K562 (cell line): ENCODE measurements at regions not wholly inside any gene's neighbourhood (a gene's known extent, or its start where the extent isn't known, plus 50 kb on each side); places are given as distances from the start of the nearest gene placed in this dataset.

Experiments
- ATAC-seq: fragments of 200-7000 bp; cut with Tn5 transposase; 3 replicates; pipeline ENCODE4 v1.9.1; 2020; ENCODE audit warnings: moderate library complexity
- BruUV-seq: library from RNA; stranded (reverse); fragments of 400-500 nt; replicated peaks from 2 replicates; lab custom pipeline; 2021; lab: Mats Ljungman, UMichigan
- CTCF ChIA-PET: fragments of 300-600 bp; formaldehyde crosslinking; extraction: SDS; loops from one replicate; lab custom pipeline; 2021; ENCODE audit warnings: low intra/inter-chr PET ratio; lab: Yijun Ruan, JAX
- POLR2A ChIA-PET: fragments of 300-600, 350-650 bp; sonication (Branson Sonifier 250); formaldehyde crosslinking; extraction: SDS; loops from one replicate; lab custom pipeline; 2021; ENCODE audit warnings: antibody characterized with exemption, inconsistent platforms; lab: Yijun Ruan, JAX
- DNase-seq, 4 experiments: peaks; one replicate each; pipeline versions ENCODE4 v3.0.0 to v3.0.0-alpha.2; 2011 to 2018; ENCODE audit warnings: low spot score in 3 of 4, mixed read lengths in 3 of 4; ENCODE audit errors: extremely low read depth in 1 of 4
- FAIRE-seq: peaks from 2 replicates; lab custom pipeline; 2011; peaks lifted over from hg19 to GRCh38; lab: Jason Lieb, UNC
- H2AFZ ChIP-seq: 2 replicates; pipeline ENCODE4 v1.6.0; 2011; ENCODE audit warnings: low read depth, low read length, control low read depth, inconsistent platforms
- H3K27ac ChIP-seq: fragments of 200-600 bp; 3 replicates; pipeline ENCODE4 v1.8.0; 2011; ENCODE audit warnings: low read depth, mild to moderate bottlenecking, control low read depth, inconsistent platforms, low read length, moderate library complexity, mixed read lengths; ENCODE audit errors: extremely low read depth
- H3K27me3 ChIP-seq, 2 experiments: fragments of 300-600 bp in 1 of 2; 2 replicates in 1 of 2; 3 replicates in 1 of 2; pipeline versions ENCODE4 v1.6.0 to v1.8.0; 2011; ENCODE audit warnings: inconsistent platforms in 2 of 2, low read length in 2 of 2, mild to moderate bottlenecking in 1 of 2, mixed read lengths in 1 of 2, moderate library complexity in 1 of 2; ENCODE audit not compliant: control insufficient read depth in 2 of 2, insufficient read depth in 2 of 2
- H3K36me3 ChIP-seq: fragments of 300-600 bp; 3 replicates; pipeline ENCODE4 v1.8.0; 2011; ENCODE audit warnings: mild to moderate bottlenecking, low read length, inconsistent platforms; ENCODE audit not compliant: control insufficient read depth, insufficient read depth
- H3K4me1 ChIP-seq, 2 experiments: fragments of 200-600 bp in 1 of 2; replicated peaks in 1 of 2; 2 replicates in 1 of 2; 3 replicates in 1 of 2; pipeline versions ENCODE4 v1.5.1 to v1.8.0; 2011; ENCODE audit warnings: inconsistent platforms in 2 of 2, low read length in 2 of 2, mild to moderate bottlenecking in 1 of 2, mixed read lengths in 1 of 2, moderate library complexity in 1 of 2; ENCODE audit not compliant: control insufficient read depth in 2 of 2, insufficient read depth in 2 of 2
- H3K4me2 ChIP-seq: 2 replicates; pipeline ENCODE4 v1.6.1; 2011; ENCODE audit warnings: low read length, control low read depth, inconsistent platforms, mixed read lengths; ENCODE audit not compliant: insufficient read depth
- H3K4me3 ChIP-seq: fragments of 200-600 bp; sonication (generic), shearing (Covaris generic); 2 replicates; pipeline ENCODE4 v1.5.1; 2016; ENCODE audit warnings: control low read depth, inconsistent platforms
- H3K79me2 ChIP-seq: fragments of 200-600 bp; 3 replicates; pipeline ENCODE4 v1.8.0; 2011; ENCODE audit warnings: low read length, inconsistent platforms; ENCODE audit not compliant: control insufficient read depth, insufficient read depth
- H3K9ac ChIP-seq, 2 experiments: 2 replicates each; pipeline versions ENCODE4 v1.6.0 to v1.6.1; 2011; ENCODE audit warnings: low read depth in 2 of 2, low read length in 2 of 2, control low read depth in 1 of 2, inconsistent platforms in 1 of 2, mild to moderate bottlenecking in 1 of 2, mixed read lengths in 1 of 2; ENCODE audit not compliant: insufficient read depth in 1 of 2
- H3K9me1 ChIP-seq: one replicate; pipeline ENCODE4 v1.6.0; 2011; ENCODE audit warnings: inconsistent platforms, mild to moderate bottlenecking, low read length, moderate library complexity; ENCODE audit not compliant: control insufficient read depth, insufficient read depth
- H3K9me3 ChIP-seq: replicated peaks from 2 replicates; pipeline ENCODE4 v1.5.1; 2011; ENCODE audit warnings: low read depth, low read length, inconsistent platforms; ENCODE audit not compliant: control insufficient read depth, insufficient read depth
- H4K20me1 ChIP-seq: replicated peaks from 2 replicates; pipeline ENCODE4 v1.6.1; 2011; ENCODE audit warnings: low read length, inconsistent platforms, mixed read lengths; ENCODE audit not compliant: control insufficient read depth, insufficient read depth
- E4F1 ChIP-seq: fragments of 250-450 bp; sonication (Bioruptor Pico); IDR thresholded peaks from 2 replicates; pipeline ENCODE4 v1.5.0; 2021; ENCODE audit warnings: mild to moderate bottlenecking, borderline replicate concordance
- EGR1 ChIP-seq: fragments of 450-650 bp; conservative IDR thresholded peaks from 2 replicates; pipeline ENCODE4 v1.6.1; 2017; ENCODE audit warnings: mild to moderate bottlenecking
- GTF2F1 ChIP-seq: IDR thresholded peaks from 2 replicates; pipeline ENCODE4 v1.6.1; 2011; ENCODE audit warnings: low read depth, low read length, improper control_type of control experiment
- POLR2H ChIP-seq: IDR thresholded peaks from 2 replicates; pipeline ENCODE4 v1.6.1; 2016; ENCODE audit warnings: missing genetic modification characterization, low read depth, mild to moderate bottlenecking, control low read depth, missing compliant biosample characterization, moderate library complexity
- TFE3 ChIP-seq: fragments of 450-650 bp; formaldehyde crosslinking; IDR thresholded peaks from 2 replicates; pipeline ENCODE4 v1.4.0; 2020; ENCODE audit warnings: mild to moderate bottlenecking, mixed read lengths
- WGBS: fragments of 100-300 bp; shearing (Covaris generic); methylation state at CpG from one replicate; pipeline ENCODE4 v1.1.6; 2016; ENCODE audit warnings: low coverage, mixed read lengths; ENCODE audit not compliant: insufficient coverage; ENCODE audit errors: missing lambda C conversion rate; 5-methylcytosine and 5-hydroxymethylcytosine counted together
- in situ Hi-C: fragments of 300-500 bp; cut with MboI; formaldehyde crosslinking; loops from 4 replicates; pipeline ENCODE4 v1.15.0; 2018; ENCODE audit warnings: inconsistent platforms, mixed read lengths
- intact Hi-C: fragments of 100-400 bp; cut with micrococcal nuclease; formaldehyde crosslinking; loops from 2 replicates; pipeline ENCODE4 v1.14.2; 2022

GRCh38 chr4:57199267-57199666, 89.1 kb upstream of the IGFBP7 start:
- WGBS = 3% methylated on average over 5 of the region's 5 CpGs
- no peak overlapping the region for H3K4me3 ChIP-seq
- BruUV-seq = no TSS peak
- POLR2A ChIA-PET = no interaction called here
- no peak overlapping the region for H3K9ac ChIP-seq
- peaks cover 0 to 8% of the 10 kb centered on the region in 2 experiments; a peak in 2 of 5 replicates for H3K4me1 ChIP-seq
- H4K20me1 ChIP-seq = no peaks in the 10 kb centered on the region
- FAIRE-seq (no peak), ATAC-seq (no peak), DNase-seq (no peak)
- TF ChIP-seq GTF2F1 = no peak
- TF ChIP-seq POLR2H (tag) = no peak
- peak; percentile 59; the same call in 1 of the 2 replicates for TF ChIP-seq TFE3 (CRISPR knock-in tag)
- in situ Hi-C loops (no loop called here), intact Hi-C loops (no loop called here)
- CTCF ChIA-PET = no interaction called here
- H3K79me2 ChIP-seq = no peaks in the 10 kb centered on the region
- H3K9me3 ChIP-seq = no peaks in the 10 kb centered on the region
- H3K27ac ChIP-seq = no peak overlapping the region
- no peaks in the 10 kb centered on the region for H3K36me3 ChIP-seq
- no peaks in the 10 kb centered on the region for H3K9me1 ChIP-seq
- no peak overlapping the region for H2AFZ ChIP-seq
- peaks cover 3 to 9% of the 10 kb centered on the region in 2 experiments; a peak in 3 of 5 replicates for H3K27me3 ChIP-seq
- H3K4me2 ChIP-seq = no peak overlapping the region

- intact Hi-C loops (no loop called here), in situ Hi-C loops (no loop called here)
- POLR2A ChIA-PET = no interaction called here
- H3K36me3 ChIP-seq = no peaks in the 10 kb centered on the region
- no peak overlapping the region for H2AFZ ChIP-seq
- FAIRE-seq (no peak), ATAC-seq (peak; percentile 56; the same call in 2 of the 3 replicates), DNase-seq (peak in 2 of 4 experiments; percentile 4 to 12)
- no peaks in the 10 kb centered on the region for H4K20me1 ChIP-seq
- no TSS peak for BruUV-seq
- no peaks in the 10 kb centered on the region for H3K9me3 ChIP-seq
- H3K27ac ChIP-seq = no peak overlapping the region
- peaks cover 7 to 13% of the 10 kb centered on the region in 2 experiments; a peak in 3 of 5 replicates for H3K27me3 ChIP-seq
- no peak overlapping the region for H3K4me3 ChIP-seq
- 8% methylated on average over 23 of the region's 30 CpGs for WGBS
- TF ChIP-seq EGR1 = peak; percentile 53
- no peak for TF ChIP-seq E4F1 (CRISPR knock-in tag)
- TF ChIP-seq, all 486 proteins: peak for 1
- CTCF ChIA-PET = no interaction called here
- no peak overlapping the region for H3K9ac ChIP-seq
- H3K4me2 ChIP-seq = no peak overlapping the region
- H3K79me2 ChIP-seq = no peaks in the 10 kb centered on the region
- H3K4me1 ChIP-seq = peaks cover 0 to 9% of the 10 kb centered on the region in 2 experiments; a peak in 2 of 5 replicates
- H3K9me1 ChIP-seq = no peaks in the 10 kb centered on the region
Measured at GRCh38 chr4:57195622-57196021, 85.4 kb upstream of the IGFBP7 start.
